DND-41 (cell line): ENCODE measurements at regions not wholly inside any gene's neighbourhood (a gene's known extent, or its start where the extent isn't known, plus 50 kb on each side); places are given as distances from the start of the nearest gene placed in this dataset.

Experiments used
- ATAC-seq: fragments of 200-7000 bp; cut with Tn5 transposase; 3 replicates; pipeline ENCODE4 v1.9.1; 2021; ENCODE audit warnings: low read depth; ENCODE audit not compliant: insufficient read depth
- DNase-seq: peaks from one replicate; pipeline ENCODE4 v3.0.0-alpha.2; 2020
- H2AFZ ChIP-seq: 2 replicates; pipeline ENCODE4 v1.6.0; 2012; ENCODE audit warnings: low read depth, low read length
- H3K27ac ChIP-seq: 2 replicates; pipeline ENCODE4 v1.5.1; 2012; ENCODE audit warnings: low read length, inconsistent platforms
- H3K27me3 ChIP-seq: fragments of 200-600 bp; sonication (generic); 2 replicates; pipeline ENCODE4 v1.6.0; 2012; ENCODE audit warnings: low read length, mild to moderate bottlenecking, inconsistent platforms; ENCODE audit not compliant: insufficient read depth, poor library complexity
- H3K36me3 ChIP-seq: 2 replicates; pipeline ENCODE4 v1.5.1; 2012; ENCODE audit warnings: low read length, inconsistent platforms; ENCODE audit not compliant: insufficient read depth
- H3K4me1 ChIP-seq: 2 replicates; pipeline ENCODE4 v1.5.1; 2012; ENCODE audit warnings: mild to moderate bottlenecking, low read length; ENCODE audit not compliant: insufficient read depth
- H3K4me2 ChIP-seq: 2 replicates; pipeline ENCODE4 v1.6.0; 2012; ENCODE audit warnings: mild to moderate bottlenecking, moderate library complexity, low read length, inconsistent platforms; ENCODE audit not compliant: insufficient read depth
- H3K4me3 ChIP-seq, 2 experiments: fragments of 200-600 bp in 1 of 2; shearing (Covaris generic) in 1 of 2; 2 replicates each; pipeline ENCODE4 v1.5.1; 2012 to 2016; ENCODE audit warnings: inconsistent platforms in 2 of 2, low read length in 2 of 2, mild to moderate bottlenecking in 2 of 2, low read depth in 1 of 2, moderate library complexity in 1 of 2
- H3K79me2 ChIP-seq: 2 replicates; pipeline ENCODE4 v1.6.0; 2012; ENCODE audit warnings: low read length, inconsistent platforms; ENCODE audit not compliant: insufficient read depth
- H3K9ac ChIP-seq: 2 replicates; pipeline ENCODE4 v1.6.0; 2012; ENCODE audit warnings: low read depth, mild to moderate bottlenecking, inconsistent platforms, low read length, moderate library complexity
- H3K9me3 ChIP-seq: 2 replicates; pipeline ENCODE4 v1.5.1; 2012; ENCODE audit warnings: low read length, moderate library complexity, mild to moderate bottlenecking, inconsistent platforms; ENCODE audit not compliant: insufficient read depth, severe bottlenecking
- H4K20me1 ChIP-seq: 2 replicates; pipeline ENCODE4 v1.6.0; 2012; ENCODE audit warnings: low read length; ENCODE audit not compliant: insufficient read depth
- EZH2 ChIP-seq: IDR thresholded peaks from 3 replicates; pipeline ENCODE4 v1.6.1; 2012; ENCODE audit warnings: borderline replicate concordance, low read depth, mild to moderate bottlenecking, moderate library complexity, low read length, inconsistent platforms; ENCODE audit not compliant: severe bottlenecking
- TF ChIP-seq, protein P1 (sequence below): IDR thresholded peaks from 2 replicates; pipeline ENCODE4 v1.5.1; 2012; ENCODE audit warnings: borderline replicate concordance, low read length, moderate library complexity, mild to moderate bottlenecking; ENCODE audit not compliant: poor library complexity, severe bottlenecking; ENCODE audit errors: extremely low read depth

DNA sequence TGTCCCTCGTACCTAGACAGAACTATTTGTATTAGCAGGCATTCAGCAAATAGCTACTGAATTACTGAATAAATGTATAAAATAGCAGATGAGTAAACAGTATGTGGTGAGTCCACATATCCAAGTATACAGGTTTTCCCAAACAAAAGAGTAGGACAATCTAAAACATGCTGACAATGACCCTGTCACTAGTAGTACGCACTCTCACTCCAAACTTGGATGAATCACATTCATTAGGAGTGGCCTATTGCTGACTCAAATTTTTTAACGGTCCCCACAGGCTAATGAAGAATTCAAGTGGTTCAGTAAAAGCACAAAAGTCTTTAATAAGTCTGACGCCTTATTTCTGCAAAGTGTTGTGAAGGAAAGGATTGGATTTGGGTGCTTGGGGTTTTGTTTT is 449.3 kb upstream of the THBS1 start:
- H3K4me1 ChIP-seq: no peaks in the 10 kb centered on the region
- H3K4me3 ChIP-seq: no peak overlapping the region
- H4K20me1 ChIP-seq: no peaks in the 10 kb centered on the region
- peaks cover 6% of the 10 kb centered on the region for H3K27me3 ChIP-seq
- no peak overlapping the region for H3K4me2 ChIP-seq
- H3K27ac ChIP-seq: no peak overlapping the region
- H3K36me3 ChIP-seq: no peaks in the 10 kb centered on the region
- no peak for ATAC-seq
- no peaks in the 10 kb centered on the region for H3K9me3 ChIP-seq
- no peak overlapping the region for H2AFZ ChIP-seq
- H3K79me2 ChIP-seq: no peaks in the 10 kb centered on the region
- no peak for DNase-seq
- no peak overlapping the region for H3K9ac ChIP-seq
- TF ChIP-seq, protein P1, sequence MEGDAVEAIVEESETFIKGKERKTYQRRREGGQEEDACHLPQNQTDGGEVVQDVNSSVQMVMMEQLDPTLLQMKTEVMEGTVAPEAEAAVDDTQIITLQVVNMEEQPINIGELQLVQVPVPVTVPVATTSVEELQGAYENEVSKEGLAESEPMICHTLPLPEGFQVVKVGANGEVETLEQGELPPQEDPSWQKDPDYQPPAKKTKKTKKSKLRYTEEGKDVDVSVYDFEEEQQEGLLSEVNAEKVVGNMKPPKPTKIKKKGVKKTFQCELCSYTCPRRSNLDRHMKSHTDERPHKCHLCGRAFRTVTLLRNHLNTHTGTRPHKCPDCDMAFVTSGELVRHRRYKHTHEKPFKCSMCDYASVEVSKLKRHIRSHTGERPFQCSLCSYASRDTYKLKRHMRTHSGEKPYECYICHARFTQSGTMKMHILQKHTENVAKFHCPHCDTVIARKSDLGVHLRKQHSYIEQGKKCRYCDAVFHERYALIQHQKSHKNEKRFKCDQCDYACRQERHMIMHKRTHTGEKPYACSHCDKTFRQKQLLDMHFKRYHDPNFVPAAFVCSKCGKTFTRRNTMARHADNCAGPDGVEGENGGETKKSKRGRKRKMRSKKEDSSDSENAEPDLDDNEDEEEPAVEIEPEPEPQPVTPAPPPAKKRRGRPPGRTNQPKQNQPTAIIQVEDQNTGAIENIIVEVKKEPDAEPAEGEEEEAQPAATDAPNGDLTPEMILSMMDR: no peak
- TF ChIP-seq EZH2: no peak

DNA sequence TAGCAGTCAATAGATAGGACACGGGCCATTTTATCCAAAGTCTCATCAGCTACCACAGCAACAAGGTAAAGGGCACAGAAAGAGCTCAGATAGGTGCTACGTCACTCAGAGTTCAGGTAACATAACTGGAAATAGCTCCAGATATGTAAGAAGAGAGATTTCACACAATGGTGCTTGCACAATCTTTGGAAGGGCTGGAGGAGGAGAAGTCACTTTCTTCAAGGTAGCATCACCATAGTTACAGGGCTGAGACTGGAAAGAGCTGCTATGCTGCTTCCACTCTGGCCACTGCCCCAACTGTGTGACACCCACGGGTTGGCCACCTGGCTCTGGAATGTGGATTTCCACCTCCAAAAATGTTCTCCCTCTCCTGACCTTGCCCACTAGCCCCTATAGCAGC is 448.8 kb upstream of the THBS1 start:
- Histone ChIP-seq H3K79me2 (no peaks in the 10 kb centered on the region), H3K27ac (no peak overlapping the region), H3K9ac (no peak overlapping the region), H3K36me3 (no peaks in the 10 kb centered on the region), H3K4me2 (no peak overlapping the region), H4K20me1 (no peaks in the 10 kb centered on the region), H3K27me3 (peaks cover 6% of the 10 kb centered on the region), H2AFZ (no peak overlapping the region), H3K4me1 (no peaks in the 10 kb centered on the region), H3K4me3 (no peak overlapping the region), H3K9me3 (no peaks in the 10 kb centered on the region)
- ATAC-seq (no peak), DNase-seq (no peak)
- TF ChIP-seq, protein P1: no peak
- TF ChIP-seq EZH2: no peak

DNA sequence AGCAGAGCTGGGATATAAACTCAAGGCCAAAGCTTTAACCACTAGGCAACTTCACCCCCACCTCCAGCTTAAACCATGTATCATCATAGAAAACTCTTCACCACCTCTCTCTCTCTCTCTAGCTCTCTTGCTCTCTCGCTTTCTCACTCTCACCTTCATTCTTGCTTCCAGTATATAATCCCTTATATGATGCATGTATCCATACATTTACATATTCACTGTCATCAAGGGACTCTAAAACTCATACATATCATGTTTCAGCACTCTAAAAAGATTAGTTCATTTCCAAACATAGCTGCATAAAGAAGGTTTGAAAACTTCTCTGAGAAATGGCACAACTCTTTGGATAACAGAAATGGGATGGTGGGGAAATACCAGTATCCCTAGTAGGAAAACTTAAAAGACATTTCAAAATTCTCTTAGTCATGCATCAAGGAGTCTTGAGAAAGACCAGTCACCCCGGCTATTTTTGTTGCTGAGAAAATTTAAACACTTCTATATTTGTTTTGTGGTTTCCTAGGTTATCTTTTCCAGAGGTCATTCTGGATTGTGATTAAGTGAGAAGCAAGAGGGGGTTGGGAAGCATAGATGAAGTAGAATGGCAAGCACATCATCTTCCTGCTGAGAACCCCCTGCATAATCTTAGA is 447.8 kb upstream of the THBS1 start:
- H3K36me3 ChIP-seq: no peaks in the 10 kb centered on the region
- H3K79me2 ChIP-seq: no peaks in the 10 kb centered on the region
- H3K9me3 ChIP-seq: no peaks in the 10 kb centered on the region
- no peaks in the 10 kb centered on the region for H3K4me1 ChIP-seq
- H4K20me1 ChIP-seq: no peaks in the 10 kb centered on the region
- no peak overlapping the region for H3K4me2 ChIP-seq
- TF ChIP-seq EZH2: no peak
- TF ChIP-seq, protein P1: no peak
- DNase-seq (no peak), ATAC-seq (no peak)
- peaks cover 6% of the 10 kb centered on the region for H3K27me3 ChIP-seq
- H2AFZ ChIP-seq: no peak overlapping the region
- H3K9ac ChIP-seq: no peak overlapping the region
- H3K4me3 ChIP-seq: no peak overlapping the region
- H3K27ac ChIP-seq: no peak overlapping the region
